Urinary bladder (tissue), 3 donors: ENCODE measurements at regions not wholly inside any gene's neighbourhood (a gene's known extent, or its start where the extent isn't known, plus 50 kb on each side); places are given as distances from the start of the nearest gene placed in this dataset.
"Not testable (repeated sequence)": the region's sequence is repeated elsewhere in the genome, so short reads cannot be mapped to it uniquely, and the experiment has no call there.

ENCODE experiments used
- DNase-seq: peaks from one replicate; pipeline ENCODE4 v3.0.0-alpha.2; 2015; ENCODE audit errors: extremely low spot score
- H3K27ac ChIP-seq: one replicate; pipeline ENCODE4 v1.5.1; 2013; ENCODE audit warnings: low read depth, mild to moderate bottlenecking, moderate library complexity
- H3K36me3 ChIP-seq: one replicate; pipeline ENCODE4 v1.6.1; 2013; ENCODE audit warnings: mild to moderate bottlenecking, moderate library complexity; ENCODE audit not compliant: insufficient read depth
- H3K4me1 ChIP-seq: one replicate; pipeline ENCODE4 v1.6.1; 2013; ENCODE audit warnings: mild to moderate bottlenecking, moderate library complexity; ENCODE audit not compliant: insufficient read depth
- H3K4me3 ChIP-seq: one replicate; pipeline ENCODE4 v1.5.1; 2013; ENCODE audit warnings: low read depth, low read length
- WGBS: extraction: QIAGEN DNeasy Blood & Tissue Kit; methylation state at CpG from one replicate; pipeline ENCODE4 v1.1.7; 2013; 5-methylcytosine and 5-hydroxymethylcytosine counted together
- donor health status: healthy with polysubstance abuse.
- donor health status: healthy.

GRCh38 chr12:105480162-105480561 lies 149.7 kb downstream of the C12orf75 start:
- H3K4me1 ChIP-seq, result no peaks in the 10 kb centered on the region
- WGBS, result 66% methylated on average over 2 of the region's 2 CpGs
- no peak overlapping the region for H3K27ac ChIP-seq
- H3K4me3 ChIP-seq, result no peak overlapping the region
- H3K36me3 ChIP-seq, result no peaks in the 10 kb centered on the region
- DNase-seq, result no peak

GRCh38 chr12:105481392-105482300 lies 151.2 kb downstream of the C12orf75 start:
- Histone ChIP-seq H3K36me3 (no peaks in the 10 kb centered on the region), H3K4me3 (no peak overlapping the region), H3K4me1 (no peaks in the 10 kb centered on the region), H3K27ac (no peak overlapping the region)
- DNase-seq, result no peak
- WGBS, result 92% methylated on average over 8 of the region's 8 CpGs

- 59% methylated on average over 1 of the region's 1 CpG for WGBS
- no peaks in the 10 kb centered on the region for H3K36me3 ChIP-seq
- no peak overlapping the region for H3K27ac ChIP-seq
- H3K4me3 ChIP-seq, result no peak overlapping the region
- no peaks in the 10 kb centered on the region for H3K4me1 ChIP-seq
- no peak for DNase-seq
Observed at GRCh38 chr12:105482951-105483350, 152.5 kb downstream of the C12orf75 start.

- DNase-seq, result no peak
- no peak overlapping the region for H3K4me3 ChIP-seq
- no peaks in the 10 kb centered on the region for H3K36me3 ChIP-seq
- H3K4me1 ChIP-seq, result no peaks in the 10 kb centered on the region
- H3K27ac ChIP-seq, result no peak overlapping the region
Observed at GRCh38 chr12:105483691-105484090, 153.2 kb downstream of the C12orf75 start.

GRCh38 chr12:105485321-105485910 lies 154.9 kb downstream of the C12orf75 start:
- 66% methylated on average over 8 of the region's 8 CpGs for WGBS
- Histone ChIP-seq H3K4me1 (no peaks in the 10 kb centered on the region), H3K4me3 (no peak overlapping the region), H3K27ac (no peak overlapping the region), H3K36me3 (no peaks in the 10 kb centered on the region)
- no peak for DNase-seq

GRCh38 chr12:105485921-105486320 lies 155.4 kb downstream of the C12orf75 start:
- no peak overlapping the region for H3K27ac ChIP-seq
- no peaks in the 10 kb centered on the region for H3K36me3 ChIP-seq
- H3K4me1 ChIP-seq, result no peaks in the 10 kb centered on the region
- no peak overlapping the region for H3K4me3 ChIP-seq
- DNase-seq, result no peak
- WGBS, result 84% methylated on average over 3 of the region's 3 CpGs

GRCh38 chr12:105487963-105488362 lies 157.5 kb downstream of the C12orf75 start:
- Histone ChIP-seq H3K27ac (no peak overlapping the region), H3K36me3 (no peaks in the 10 kb centered on the region), H3K4me3 (no peak overlapping the region), H3K4me1 (no peaks in the 10 kb centered on the region)
- DNase-seq, result no peak
- 90% methylated on average over 6 of the region's 6 CpGs for WGBS

GRCh38 chr12:105492591-105493545 lies 162.4 kb downstream of the C12orf75 start:
- DNase-seq, result peak; percentile 20
- WGBS, result 56% methylated on average over 12 of the region's 12 CpGs
- H3K4me1 ChIP-seq, result no peaks in the 10 kb centered on the region

GRCh38 chr12:105499205-105499604 lies 168.7 kb downstream of the C12orf75 start:
- no peak overlapping the region for H3K27ac ChIP-seq
- peaks cover 1% of the 10 kb centered on the region for H3K4me1 ChIP-seq
- no peaks in the 10 kb centered on the region for H3K36me3 ChIP-seq
- whole genome bisulfite sequencing, result 84% methylated on average over 2 of the region's 2 CpGs
- no peak for DNase-seq
- no peak overlapping the region for H3K4me3 ChIP-seq

More at GRCh38 chr12:105492591-105493545, 162.4 kb downstream of the C12orf75 start:
- no peaks in the 10 kb centered on the region for H3K36me3 ChIP-seq
- no peak overlapping the region for H3K27ac ChIP-seq
- H3K4me3 ChIP-seq, result no peak overlapping the region

GRCh38 chr12:105500676-105501075 lies 170.2 kb downstream of the C12orf75 start:
- not testable (repeated sequence) for H3K4me3 ChIP-seq, DNase-seq, H3K4me1 ChIP-seq, H3K36me3 ChIP-seq, H3K27ac ChIP-seq
- WGBS, result 88% methylated on average over 12 of the region's 12 CpGs

GRCh38 chr12:105502426-105502930 lies 172.0 kb downstream of the C12orf75 start:
- no peak overlapping the region for H3K4me3 ChIP-seq
- DNase-seq, result no peak
- H3K4me1 ChIP-seq, result peaks cover 1% of the 10 kb centered on the region
- 50% methylated on average over 4 of the region's 4 CpGs for WGBS
- H3K36me3 ChIP-seq, result no peaks in the 10 kb centered on the region
- H3K27ac ChIP-seq, result no peak overlapping the region

- DNase-seq, result no peak
- no peak overlapping the region for H3K27ac ChIP-seq
- no peaks in the 10 kb centered on the region for H3K36me3 ChIP-seq
- WGBS, result 81% methylated on average over 1 of the region's 1 CpG
- H3K4me1 ChIP-seq, result peaks cover 1% of the 10 kb centered on the region
- H3K4me3 ChIP-seq, result no peak overlapping the region
Observed at GRCh38 chr12:105503619-105504018, 173.1 kb downstream of the C12orf75 start.

- Histone ChIP-seq H3K4me3 (no peak overlapping the region), H3K27ac (no peak overlapping the region), H3K4me1 (peaks cover 1% of the 10 kb centered on the region), H3K36me3 (no peaks in the 10 kb centered on the region)
- DNase-seq, result no peak
- WGBS, result 90% methylated on average over 7 of the region's 7 CpGs
Observed at GRCh38 chr12:105504286-105504685, 173.8 kb downstream of the C12orf75 start.
